ENCODE measurements at regions not wholly inside any gene's neighbourhood (a gene's known extent, or its start where the extent isn't known, plus 50 kb on each side); places are given as distances from the start of the nearest gene placed in this dataset.

DNA sequence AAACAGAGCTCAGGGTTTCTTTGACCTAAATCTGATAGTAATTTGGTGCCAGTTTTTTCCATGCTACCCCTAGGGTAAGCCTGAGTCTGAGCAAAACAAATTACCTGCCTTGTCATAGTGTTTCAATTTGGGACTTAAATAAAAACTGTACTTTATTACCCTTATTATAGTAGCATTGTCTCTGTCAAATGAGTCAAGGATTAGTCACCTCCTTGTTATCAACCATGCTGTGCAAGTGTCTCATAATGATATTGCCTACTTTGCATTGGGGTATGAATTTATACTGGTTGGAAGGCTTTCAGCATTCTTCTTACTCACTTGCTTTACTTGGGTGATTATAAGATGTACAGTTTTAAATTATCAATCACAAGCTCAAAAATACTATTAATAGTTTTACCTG, 380.0 kb downstream of the LRFN5 start:
- Mint-ChIP-seq H3K27ac (no peak overlapping the region), H3K4me3 (ENCODE audit: low read depth) (no peak overlapping the region), H3K4me1 (ENCODE audit: low read depth) (peaks cover 4% of the 10 kb centered on the region), H3K9me3 (ENCODE audit: low read depth) (no peaks in the 10 kb centered on the region), H3K36me3 (ENCODE audit: insufficient read depth) (no peaks in the 10 kb centered on the region), H3K27me3 (no peaks in the 10 kb centered on the region)
- no peak for DNase-seq (ENCODE audit: low spot score, unreplicated experiment)
- TF ChIP-seq, protein P1, sequence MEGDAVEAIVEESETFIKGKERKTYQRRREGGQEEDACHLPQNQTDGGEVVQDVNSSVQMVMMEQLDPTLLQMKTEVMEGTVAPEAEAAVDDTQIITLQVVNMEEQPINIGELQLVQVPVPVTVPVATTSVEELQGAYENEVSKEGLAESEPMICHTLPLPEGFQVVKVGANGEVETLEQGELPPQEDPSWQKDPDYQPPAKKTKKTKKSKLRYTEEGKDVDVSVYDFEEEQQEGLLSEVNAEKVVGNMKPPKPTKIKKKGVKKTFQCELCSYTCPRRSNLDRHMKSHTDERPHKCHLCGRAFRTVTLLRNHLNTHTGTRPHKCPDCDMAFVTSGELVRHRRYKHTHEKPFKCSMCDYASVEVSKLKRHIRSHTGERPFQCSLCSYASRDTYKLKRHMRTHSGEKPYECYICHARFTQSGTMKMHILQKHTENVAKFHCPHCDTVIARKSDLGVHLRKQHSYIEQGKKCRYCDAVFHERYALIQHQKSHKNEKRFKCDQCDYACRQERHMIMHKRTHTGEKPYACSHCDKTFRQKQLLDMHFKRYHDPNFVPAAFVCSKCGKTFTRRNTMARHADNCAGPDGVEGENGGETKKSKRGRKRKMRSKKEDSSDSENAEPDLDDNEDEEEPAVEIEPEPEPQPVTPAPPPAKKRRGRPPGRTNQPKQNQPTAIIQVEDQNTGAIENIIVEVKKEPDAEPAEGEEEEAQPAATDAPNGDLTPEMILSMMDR (IDR thresholded peaks at IDR 0.05; ENCODE audit: unreplicated experiment) = no peak

DNA sequence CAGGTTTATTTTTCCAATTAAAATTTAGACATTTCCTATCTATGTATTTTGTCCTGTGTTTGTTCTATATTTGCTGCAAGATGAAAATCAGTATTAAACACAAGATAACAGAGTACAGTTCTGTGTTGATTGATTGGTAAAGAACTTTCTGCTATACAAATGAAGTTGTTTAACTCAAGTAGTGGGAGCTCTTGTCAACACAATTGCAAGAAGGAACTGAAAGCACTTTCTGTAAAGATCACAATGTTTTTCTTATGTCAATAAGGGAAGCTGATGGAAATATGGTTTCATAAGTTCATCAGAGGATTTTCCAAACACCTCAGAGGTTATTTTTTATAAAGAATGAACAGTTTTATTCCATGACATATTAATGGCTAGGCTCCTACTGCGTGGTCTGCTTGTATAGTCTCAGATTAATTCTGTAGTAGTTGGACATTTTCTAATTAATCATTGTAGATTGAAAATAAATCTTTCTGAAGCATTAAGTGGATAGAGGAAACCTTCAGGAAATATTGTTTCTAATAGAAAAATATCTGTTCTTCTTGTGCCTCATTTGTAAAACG, 379.5 kb downstream of the LRFN5 start:
- H3K27ac Mint-ChIP-seq = no peak overlapping the region
- no peaks in the 10 kb centered on the region for H3K27me3 Mint-ChIP-seq
- H3K36me3 Mint-ChIP-seq (ENCODE audit: insufficient read depth) = no peaks in the 10 kb centered on the region
- H3K4me3 Mint-ChIP-seq (ENCODE audit: low read depth) = no peak overlapping the region
- no peak for DNase-seq (ENCODE audit: low spot score, unreplicated experiment)
- TF ChIP-seq, protein P1 (IDR thresholded peaks at IDR 0.05; ENCODE audit: unreplicated experiment) = no peak
- peaks cover 4% of the 10 kb centered on the region for H3K4me1 Mint-ChIP-seq (ENCODE audit: low read depth)
- H3K9me3 Mint-ChIP-seq (ENCODE audit: low read depth) = no peaks in the 10 kb centered on the region

DNA sequence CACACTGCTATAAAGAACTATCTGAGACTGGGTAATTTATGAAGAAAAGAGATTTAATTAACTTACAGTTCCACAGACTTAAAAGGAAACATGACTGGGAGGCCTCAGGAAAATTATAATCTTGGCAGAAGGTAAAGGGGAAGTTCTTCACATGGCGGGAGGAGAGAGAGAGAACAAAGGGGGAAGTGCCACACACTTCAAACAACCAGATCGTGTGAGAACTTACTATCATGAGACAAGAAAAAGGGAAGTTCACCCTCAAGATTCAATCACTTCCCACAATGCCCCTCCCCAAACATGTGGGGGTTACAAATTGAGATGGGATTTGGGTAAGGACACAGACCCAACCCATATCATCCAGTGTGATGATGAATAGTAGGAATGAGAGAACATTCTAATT, 366.5 kb downstream of the LRFN5 start:
- Mint-ChIP-seq H3K9me3 (ENCODE audit: low read depth) (peaks cover 15% of the 10 kb centered on the region), H3K27ac (no peak overlapping the region), H3K36me3 (ENCODE audit: insufficient read depth) (peaks cover 2% of the 10 kb centered on the region), H3K4me3 (ENCODE audit: low read depth) (no peak overlapping the region), H3K27me3 (no peaks in the 10 kb centered on the region), H3K4me1 (ENCODE audit: low read depth) (no peaks in the 10 kb centered on the region)
- no peak for DNase-seq (ENCODE audit: low spot score, unreplicated experiment)
- TF ChIP-seq, protein P1 (IDR thresholded peaks at IDR 0.05; ENCODE audit: unreplicated experiment) = no peak

DNA sequence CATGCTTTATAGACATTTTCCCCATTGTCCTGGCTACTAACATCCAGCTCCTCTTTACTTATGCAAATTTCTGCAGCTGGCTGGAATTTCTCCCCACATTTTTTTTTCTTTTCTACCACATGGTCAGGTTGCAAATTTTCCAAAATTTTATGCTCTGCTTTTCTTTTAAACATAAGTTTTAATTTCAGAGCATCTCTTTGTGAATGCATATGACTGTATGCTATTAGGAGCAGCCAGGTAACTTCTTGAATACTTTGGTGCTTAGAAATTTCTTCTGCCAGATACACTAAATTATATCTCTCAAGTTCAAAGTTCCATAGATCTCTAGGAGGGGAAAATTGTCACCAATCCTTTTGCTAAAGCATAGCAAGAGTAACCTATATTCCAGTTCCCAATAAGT, 365.9 kb downstream of the LRFN5 start:
- TF ChIP-seq, protein P1 (IDR thresholded peaks at IDR 0.05; ENCODE audit: unreplicated experiment) = no peak
- H3K36me3 Mint-ChIP-seq (ENCODE audit: insufficient read depth) = peaks cover 2% of the 10 kb centered on the region
- no peak overlapping the region for H3K4me3 Mint-ChIP-seq (ENCODE audit: low read depth)
- H3K27ac Mint-ChIP-seq = no peak overlapping the region
- DNase-seq (ENCODE audit: low spot score, unreplicated experiment) = no peak
- H3K4me1 Mint-ChIP-seq (ENCODE audit: low read depth) = no peaks in the 10 kb centered on the region
- H3K27me3 Mint-ChIP-seq = no peaks in the 10 kb centered on the region
- H3K9me3 Mint-ChIP-seq (ENCODE audit: low read depth) = peaks cover 15% of the 10 kb centered on the region

DNA sequence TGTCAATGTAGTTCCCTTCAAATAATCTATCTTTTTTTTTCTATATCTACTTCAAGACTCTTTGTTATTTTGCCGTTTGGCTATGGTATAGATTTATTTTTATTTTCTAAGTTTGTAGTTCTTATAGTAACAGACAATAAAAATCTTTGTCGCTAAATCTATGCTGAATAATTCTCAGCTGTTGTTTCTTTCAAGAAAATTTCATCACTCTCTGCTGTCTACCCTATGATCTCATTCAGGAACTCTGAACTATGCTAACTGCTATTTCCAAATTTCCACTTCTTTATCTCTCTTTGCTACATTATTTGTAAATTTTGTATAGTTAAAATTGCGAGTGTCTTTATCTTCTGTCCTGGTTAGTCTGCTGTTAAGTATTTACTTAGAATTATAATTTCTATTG, 353.6 kb downstream of the LRFN5 start:
- Mint-ChIP-seq H3K27ac (no peak overlapping the region), H3K36me3 (ENCODE audit: insufficient read depth) (no peaks in the 10 kb centered on the region), H3K9me3 (ENCODE audit: low read depth) (peaks cover 8% of the 10 kb centered on the region), H3K4me3 (ENCODE audit: low read depth) (no peak overlapping the region), H3K27me3 (no peaks in the 10 kb centered on the region), H3K4me1 (ENCODE audit: low read depth) (no peaks in the 10 kb centered on the region)
- DNase-seq (ENCODE audit: low spot score, unreplicated experiment) = no peak
- TF ChIP-seq, protein P1 (IDR thresholded peaks at IDR 0.05; ENCODE audit: unreplicated experiment) = no peak
